ENCODE measurements at regions not wholly inside any gene's neighbourhood (a gene's known extent, or its start where the extent isn't known, plus 50 kb on each side); places are given as distances from the start of the nearest gene placed in this dataset.

GRCh38 chr1:229138058-229138457 lies 132.9 kb upstream of the RAB4A start:
- peaks cover 28% of the 10 kb centered on the region for H3K36me3 Mint-ChIP-seq (ENCODE audit: low read depth)
- peaks cover 30% of the 10 kb centered on the region for H3K9me3 Mint-ChIP-seq
- no peak for TF ChIP-seq STAT1 (IDR thresholded peaks at IDR 0.05; ENCODE audit: unreplicated experiment)
- no peak for TF ChIP-seq EZH2 (IDR thresholded peaks at IDR 0.05; ENCODE audit: low read depth, unreplicated experiment)
- TF ChIP-seq, protein P1, sequence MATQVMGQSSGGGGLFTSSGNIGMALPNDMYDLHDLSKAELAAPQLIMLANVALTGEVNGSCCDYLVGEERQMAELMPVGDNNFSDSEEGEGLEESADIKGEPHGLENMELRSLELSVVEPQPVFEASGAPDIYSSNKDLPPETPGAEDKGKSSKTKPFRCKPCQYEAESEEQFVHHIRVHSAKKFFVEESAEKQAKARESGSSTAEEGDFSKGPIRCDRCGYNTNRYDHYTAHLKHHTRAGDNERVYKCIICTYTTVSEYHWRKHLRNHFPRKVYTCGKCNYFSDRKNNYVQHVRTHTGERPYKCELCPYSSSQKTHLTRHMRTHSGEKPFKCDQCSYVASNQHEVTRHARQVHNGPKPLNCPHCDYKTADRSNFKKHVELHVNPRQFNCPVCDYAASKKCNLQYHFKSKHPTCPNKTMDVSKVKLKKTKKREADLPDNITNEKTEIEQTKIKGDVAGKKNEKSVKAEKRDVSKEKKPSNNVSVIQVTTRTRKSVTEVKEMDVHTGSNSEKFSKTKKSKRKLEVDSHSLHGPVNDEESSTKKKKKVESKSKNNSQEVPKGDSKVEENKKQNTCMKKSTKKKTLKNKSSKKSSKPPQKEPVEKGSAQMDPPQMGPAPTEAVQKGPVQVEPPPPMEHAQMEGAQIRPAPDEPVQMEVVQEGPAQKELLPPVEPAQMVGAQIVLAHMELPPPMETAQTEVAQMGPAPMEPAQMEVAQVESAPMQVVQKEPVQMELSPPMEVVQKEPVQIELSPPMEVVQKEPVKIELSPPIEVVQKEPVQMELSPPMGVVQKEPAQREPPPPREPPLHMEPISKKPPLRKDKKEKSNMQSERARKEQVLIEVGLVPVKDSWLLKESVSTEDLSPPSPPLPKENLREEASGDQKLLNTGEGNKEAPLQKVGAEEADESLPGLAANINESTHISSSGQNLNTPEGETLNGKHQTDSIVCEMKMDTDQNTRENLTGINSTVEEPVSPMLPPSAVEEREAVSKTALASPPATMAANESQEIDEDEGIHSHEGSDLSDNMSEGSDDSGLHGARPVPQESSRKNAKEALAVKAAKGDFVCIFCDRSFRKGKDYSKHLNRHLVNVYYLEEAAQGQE (IDR thresholded peaks at IDR 0.05; ENCODE audit: unreplicated experiment): no peak
- no peak for TF ChIP-seq EZH2phosphoT487 (IDR thresholded peaks at IDR 0.05; ENCODE audit: unreplicated experiment)
- TF ChIP-seq, protein P2, sequence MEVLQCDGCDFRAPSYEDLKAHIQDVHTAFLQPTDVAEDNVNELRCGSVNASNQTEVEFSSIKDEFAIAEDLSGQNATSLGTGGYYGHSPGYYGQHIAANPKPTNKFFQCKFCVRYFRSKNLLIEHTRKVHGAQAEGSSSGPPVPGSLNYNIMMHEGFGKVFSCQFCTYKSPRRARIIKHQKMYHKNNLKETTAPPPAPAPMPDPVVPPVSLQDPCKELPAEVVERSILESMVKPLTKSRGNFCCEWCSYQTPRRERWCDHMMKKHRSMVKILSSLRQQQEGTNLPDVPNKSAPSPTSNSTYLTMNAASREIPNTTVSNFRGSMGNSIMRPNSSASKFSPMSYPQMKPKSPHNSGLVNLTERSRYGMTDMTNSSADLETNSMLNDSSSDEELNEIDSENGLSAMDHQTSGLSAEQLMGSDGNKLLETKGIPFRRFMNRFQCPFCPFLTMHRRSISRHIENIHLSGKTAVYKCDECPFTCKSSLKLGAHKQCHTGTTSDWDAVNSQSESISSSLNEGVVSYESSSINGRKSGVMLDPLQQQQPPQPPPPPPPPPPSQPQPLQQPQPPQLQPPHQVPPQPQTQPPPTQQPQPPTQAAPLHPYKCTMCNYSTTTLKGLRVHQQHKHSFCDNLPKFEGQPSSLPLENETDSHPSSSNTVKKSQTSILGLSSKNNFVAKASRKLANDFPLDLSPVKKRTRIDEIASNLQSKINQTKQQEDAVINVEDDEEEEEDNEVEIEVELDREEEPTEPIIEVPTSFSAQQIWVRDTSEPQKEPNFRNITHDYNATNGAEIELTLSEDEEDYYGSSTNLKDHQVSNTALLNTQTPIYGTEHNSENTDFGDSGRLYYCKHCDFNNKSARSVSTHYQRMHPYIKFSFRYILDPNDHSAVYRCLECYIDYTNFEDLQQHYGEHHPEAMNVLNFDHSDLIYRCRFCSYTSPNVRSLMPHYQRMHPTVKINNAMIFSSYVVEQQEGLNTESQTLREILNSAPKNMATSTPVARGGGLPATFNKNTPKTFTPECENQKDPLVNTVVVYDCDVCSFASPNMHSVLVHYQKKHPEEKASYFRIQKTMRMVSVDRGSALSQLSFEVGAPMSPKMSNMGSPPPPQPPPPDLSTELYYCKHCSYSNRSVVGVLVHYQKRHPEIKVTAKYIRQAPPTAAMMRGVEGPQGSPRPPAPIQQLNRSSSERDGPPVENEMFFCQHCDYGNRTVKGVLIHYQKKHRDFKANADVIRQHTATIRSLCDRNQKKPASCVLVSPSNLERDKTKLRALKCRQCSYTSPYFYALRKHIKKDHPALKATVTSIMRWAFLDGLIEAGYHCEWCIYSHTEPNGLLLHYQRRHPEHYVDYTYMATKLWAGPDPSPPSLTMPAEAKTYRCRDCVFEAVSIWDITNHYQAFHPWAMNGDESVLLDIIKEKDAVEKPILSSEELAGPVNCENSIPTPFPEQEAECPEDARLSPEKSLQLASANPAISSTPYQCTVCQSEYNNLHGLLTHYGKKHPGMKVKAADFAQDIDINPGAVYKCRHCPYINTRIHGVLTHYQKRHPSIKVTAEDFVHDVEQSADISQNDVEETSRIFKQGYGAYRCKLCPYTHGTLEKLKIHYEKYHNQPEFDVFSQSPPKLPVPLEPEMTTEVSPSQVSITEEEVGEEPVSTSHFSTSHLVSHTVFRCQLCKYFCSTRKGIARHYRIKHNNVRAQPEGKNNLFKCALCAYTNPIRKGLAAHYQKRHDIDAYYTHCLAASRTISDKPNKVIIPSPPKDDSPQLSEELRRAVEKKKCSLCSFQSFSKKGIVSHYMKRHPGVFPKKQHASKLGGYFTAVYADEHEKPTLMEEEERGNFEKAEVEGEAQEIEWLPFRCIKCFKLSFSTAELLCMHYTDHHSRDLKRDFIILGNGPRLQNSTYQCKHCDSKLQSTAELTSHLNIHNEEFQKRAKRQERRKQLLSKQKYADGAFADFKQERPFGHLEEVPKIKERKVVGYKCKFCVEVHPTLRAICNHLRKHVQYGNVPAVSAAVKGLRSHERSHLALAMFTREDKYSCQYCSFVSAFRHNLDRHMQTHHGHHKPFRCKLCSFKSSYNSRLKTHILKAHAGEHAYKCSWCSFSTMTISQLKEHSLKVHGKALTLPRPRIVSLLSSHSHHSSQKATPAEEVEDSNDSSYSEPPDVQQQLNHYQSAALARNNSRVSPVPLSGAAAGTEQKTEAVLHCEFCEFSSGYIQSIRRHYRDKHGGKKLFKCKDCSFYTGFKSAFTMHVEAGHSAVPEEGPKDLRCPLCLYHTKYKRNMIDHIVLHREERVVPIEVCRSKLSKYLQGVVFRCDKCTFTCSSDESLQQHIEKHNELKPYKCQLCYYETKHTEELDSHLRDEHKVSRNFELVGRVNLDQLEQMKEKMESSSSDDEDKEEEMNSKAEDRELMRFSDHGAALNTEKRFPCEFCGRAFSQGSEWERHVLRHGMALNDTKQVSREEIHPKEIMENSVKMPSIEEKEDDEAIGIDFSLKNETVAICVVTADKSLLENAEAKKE (CRISPR knock-in tag; IDR thresholded peaks at IDR 0.05): no peak
- no peak for TF ChIP-seq CTCF (conservative IDR thresholded peaks at IDR 0.05; ENCODE audit: low read depth in 2 of 2)
- no peak for TF ChIP-seq JUNB (IDR thresholded peaks at IDR 0.05; ENCODE audit: unreplicated experiment)
- no peak for TF ChIP-seq POLR2AphosphoS5 (IDR thresholded peaks at IDR 0.05; ENCODE audit: low read depth)
- TF ChIP-seq NANOG (IDR thresholded peaks at IDR 0.05; ENCODE audit: borderline replicate concordance): no peak
- no peak for TF ChIP-seq ZNF331 (CRISPR knock-in tag; IDR thresholded peaks at IDR 0.05; ENCODE audit: low read depth)
- no peak for TF ChIP-seq ETS1 (IDR thresholded peaks at IDR 0.05)
- no peak for TF ChIP-seq CREB1 (CRISPR knock-in tag; IDR thresholded peaks at IDR 0.05; ENCODE audit: low read depth)
- no peak for TF ChIP-seq ZNF114 (CRISPR knock-in tag; IDR thresholded peaks at IDR 0.05)
- Histone ChIP-seq H3K27ac (ENCODE audit: low read depth) (no peak overlapping the region), H3K27me3 (ENCODE audit: insufficient read depth) (no peaks in the 10 kb centered on the region), H3K4me2 (no peak overlapping the region), H3K79me2 (replicated peaks; ENCODE audit: insufficient read depth) (no peaks in the 10 kb centered on the region), H3K4me3 (no peak overlapping the region), H2AFZ (no peak overlapping the region), H4K20me1 (replicated peaks; ENCODE audit: insufficient read depth) (no peaks in the 10 kb centered on the region), H3F3A (replicated peaks; ENCODE audit: low read depth) (no peaks in the 10 kb centered on the region), H3K36me3 (ENCODE audit: insufficient read depth) (peaks cover 5% of the 10 kb centered on the region; the same call in 1 of the 2 replicates), H3K4me1 (ENCODE audit: insufficient read depth) (no peaks in the 10 kb centered on the region), H3K9me2 (ENCODE audit: insufficient read depth) (peaks cover 5% of the 10 kb centered on the region; the same call in 1 of the 2 replicates)
- peaks cover 4% of the 10 kb centered on the region for H3K27me3 Mint-ChIP-seq (ENCODE audit: insufficient read depth, low read depth, poor library complexity)
- H3K4me1 Mint-ChIP-seq: peaks cover 3% of the 10 kb centered on the region; the same call in 1 of the 3 replicates
- no peak overlapping the region for H3K4me3 Mint-ChIP-seq
- H3K27ac Mint-ChIP-seq: no peak overlapping the region
- ATAC-seq (no peak), DNase-seq (ENCODE audit: low spot score) (no peak)

Measured in GM23338 (cell line).